Adipocyte (in vitro differentiated cells): ENCODE measurements at regions not wholly inside any gene's neighbourhood (a gene's known extent, or its start where the extent isn't known, plus 50 kb on each side); places are given as distances from the start of the nearest gene placed in this dataset.

Experiments used
- DNase-seq: peaks from one replicate; pipeline ENCODE4 v3.0.0-alpha.2; 2015; ENCODE audit warnings: low read depth
- H3K27me3 ChIP-seq: replicated peaks from 2 replicates; pipeline ENCODE4 v1.7.0; 2013; ENCODE audit warnings: mild to moderate bottlenecking, low read length, moderate library complexity; ENCODE audit not compliant: control insufficient read depth, insufficient read depth
- H3K36me3 ChIP-seq: 2 replicates; pipeline ENCODE4 v1.7.0; 2013; ENCODE audit warnings: low read length, mild to moderate bottlenecking, moderate library complexity; ENCODE audit not compliant: control insufficient read depth, insufficient read depth, severe bottlenecking
- H3K4me1 ChIP-seq: 2 replicates; pipeline ENCODE4 v1.7.0; 2013; ENCODE audit warnings: mild to moderate bottlenecking, low read length, moderate library complexity; ENCODE audit not compliant: control insufficient read depth, insufficient read depth
- H3K4me3 ChIP-seq: 2 replicates; pipeline ENCODE4 v1.7.0; 2013; ENCODE audit warnings: mild to moderate bottlenecking, low read length, moderate library complexity
- H3K9ac ChIP-seq: 2 replicates; pipeline ENCODE4 v1.7.0; 2013; ENCODE audit warnings: mild to moderate bottlenecking, low read length, moderate library complexity
- H3K9me3 ChIP-seq: 2 replicates; pipeline ENCODE4 v1.7.0; 2013; ENCODE audit warnings: mild to moderate bottlenecking, low read length, moderate library complexity; ENCODE audit not compliant: control insufficient read depth

DNA sequence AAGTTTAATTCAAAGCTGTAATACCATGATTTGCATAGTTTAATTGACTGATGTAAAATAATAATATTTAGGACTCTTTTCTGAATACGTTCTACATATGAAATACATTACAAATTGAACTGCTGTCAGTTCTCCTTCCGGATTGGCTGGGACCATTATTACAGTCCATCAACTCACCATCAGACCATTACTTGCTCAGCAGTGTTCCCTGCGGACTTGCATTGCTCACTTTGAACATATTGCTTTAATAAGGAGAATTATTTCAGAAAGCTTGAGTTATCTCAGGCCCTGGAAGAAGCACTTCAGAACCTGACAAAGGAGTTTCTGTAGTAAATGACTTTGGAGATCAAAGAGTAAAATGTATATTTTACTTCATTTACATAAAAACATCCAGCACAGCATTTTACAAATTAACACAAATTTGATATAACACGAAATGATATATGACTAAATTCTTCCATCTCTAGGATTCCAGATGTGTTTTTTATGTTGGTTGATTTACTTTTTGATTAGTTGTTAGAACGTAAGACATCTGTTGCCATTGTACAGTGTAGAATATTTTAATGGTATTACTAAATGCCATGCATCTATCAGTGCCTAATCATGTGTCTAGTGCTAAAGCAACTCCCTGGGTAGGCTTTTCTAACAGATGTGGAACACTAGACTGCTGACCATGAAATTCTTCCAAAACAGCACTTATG, 418.5 kb upstream of the SEMA3A start:
- H3K4me1 ChIP-seq, result peaks cover 23% of the 10 kb centered on the region
- H3K9me3 ChIP-seq, result no peaks in the 10 kb centered on the region
- DNase-seq, result no peak
- no peak overlapping the region for H3K4me3 ChIP-seq
- H3K9ac ChIP-seq, result no peak overlapping the region
- H3K36me3 ChIP-seq, result no peaks in the 10 kb centered on the region
- H3K27me3 ChIP-seq, result no peaks in the 10 kb centered on the region

DNA sequence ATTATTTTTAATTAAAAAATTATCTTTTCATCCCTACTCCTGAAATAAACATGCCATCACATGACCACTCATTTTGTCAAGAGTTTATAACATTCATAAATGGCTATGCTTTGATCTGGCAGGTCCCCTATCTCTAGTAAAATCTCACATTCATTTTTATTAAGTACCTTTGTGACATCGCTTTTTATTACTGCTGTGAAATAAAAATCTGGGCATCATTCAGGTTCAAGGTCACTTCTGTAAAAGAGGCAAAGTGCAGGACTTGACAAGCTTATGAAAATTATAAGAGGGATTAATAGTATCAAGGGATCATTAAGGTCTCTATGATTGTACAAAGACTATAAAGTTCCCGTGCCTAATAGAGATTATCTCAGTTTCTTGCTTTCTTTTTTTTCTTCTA, 416.8 kb upstream of the SEMA3A start:
- Histone ChIP-seq H3K9me3 (no peaks in the 10 kb centered on the region), H3K27me3 (no peaks in the 10 kb centered on the region), H3K36me3 (no peaks in the 10 kb centered on the region), H3K4me3 (no peak overlapping the region), H3K4me1 (peaks cover 23% of the 10 kb centered on the region), H3K9ac (no peak overlapping the region)
- no peak for DNase-seq

DNA sequence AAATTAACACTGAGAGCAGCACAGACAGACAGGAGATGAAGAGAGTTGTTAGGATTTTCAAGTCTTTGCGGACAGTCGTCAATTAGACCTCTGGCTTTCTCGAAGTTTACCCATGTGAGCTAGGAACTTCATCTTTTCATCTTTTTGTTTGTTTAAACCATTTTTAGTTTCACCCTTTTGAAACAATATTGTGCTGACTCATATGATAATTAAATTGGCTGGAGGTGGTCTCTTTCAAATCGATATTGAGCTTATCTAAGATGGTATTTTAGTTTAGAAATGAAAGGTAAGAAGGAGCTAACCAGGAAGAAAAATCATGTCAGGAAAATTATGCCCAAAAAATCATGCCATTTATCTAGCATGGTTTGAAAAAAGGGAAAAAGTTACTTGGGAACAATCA, 415.8 kb upstream of the SEMA3A start:
- Histone ChIP-seq H3K27me3 (no peaks in the 10 kb centered on the region), H3K9me3 (no peaks in the 10 kb centered on the region), H3K4me3 (no peak overlapping the region), H3K4me1 (peaks cover 23% of the 10 kb centered on the region), H3K36me3 (no peaks in the 10 kb centered on the region), H3K9ac (no peak overlapping the region)
- no peak for DNase-seq

DNA sequence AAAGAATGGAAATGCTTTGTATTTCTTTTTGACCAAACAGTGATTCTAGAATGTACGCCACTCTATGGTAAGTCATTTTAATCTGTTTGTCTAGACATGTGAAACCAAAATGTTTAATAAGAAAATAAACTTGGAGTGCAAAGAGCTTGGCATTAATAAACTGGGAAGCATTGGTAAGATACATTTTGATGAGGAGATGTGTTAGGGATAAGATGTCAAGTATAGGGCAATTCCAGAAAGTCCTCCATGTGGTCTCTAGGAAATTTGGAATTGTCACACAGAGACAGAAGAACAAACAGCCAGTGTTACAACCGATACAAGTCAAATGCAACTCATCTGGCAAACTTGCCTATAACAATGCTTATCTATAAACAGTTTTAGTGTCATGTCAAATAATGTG, 410.7 kb upstream of the SEMA3A start:
- H3K9me3 ChIP-seq, result no peaks in the 10 kb centered on the region
- no peak for DNase-seq
- H3K9ac ChIP-seq, result no peak overlapping the region
- H3K4me3 ChIP-seq, result no peak overlapping the region
- H3K27me3 ChIP-seq, result no peaks in the 10 kb centered on the region
- H3K4me1 ChIP-seq, result no peaks in the 10 kb centered on the region
- H3K36me3 ChIP-seq, result no peaks in the 10 kb centered on the region

DNA sequence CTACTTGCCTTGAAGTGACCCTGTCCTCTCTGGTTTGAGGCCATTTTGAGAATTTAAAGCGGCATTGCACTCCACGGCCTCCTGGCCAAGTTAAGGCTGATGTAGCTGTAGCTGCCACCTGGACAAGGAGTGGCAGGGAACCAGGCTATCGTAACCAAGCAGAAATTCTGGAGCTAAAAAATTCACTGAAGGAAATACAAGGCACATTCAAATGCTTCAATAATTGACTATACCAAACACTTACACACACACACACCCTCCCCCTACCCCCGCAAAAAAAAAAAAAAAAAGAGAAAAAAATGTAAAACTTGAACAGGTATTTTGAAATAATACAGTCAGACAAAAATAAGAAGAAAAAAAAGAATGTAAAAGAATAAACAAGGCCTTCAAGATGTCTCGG, 409.0 kb upstream of the SEMA3A start:
- no peak for DNase-seq
- no peak overlapping the region for H3K4me3 ChIP-seq

DNA sequence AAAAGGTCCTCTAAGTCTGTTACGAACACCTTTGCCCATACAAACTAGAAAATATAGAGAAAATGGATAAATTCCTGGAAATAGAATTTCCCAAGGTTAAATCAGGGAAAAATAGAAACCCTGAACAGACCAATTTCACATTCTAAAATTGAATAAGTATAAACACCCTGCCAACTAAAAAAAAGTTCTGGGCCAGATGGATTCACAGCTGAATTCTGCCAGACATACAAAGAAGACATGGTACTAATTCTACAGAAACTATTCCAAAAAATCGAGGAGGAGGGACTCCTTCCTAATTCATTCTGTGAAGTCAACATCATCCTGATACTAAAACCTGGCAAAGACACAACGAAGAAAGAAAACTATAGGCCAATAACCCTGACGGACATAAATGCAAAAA, 400.4 kb upstream of the SEMA3A start:
- H3K9me3 ChIP-seq, result no peaks in the 10 kb centered on the region
- H3K4me1 ChIP-seq, result no peaks in the 10 kb centered on the region
- no peaks in the 10 kb centered on the region for H3K36me3 ChIP-seq
- H3K27me3 ChIP-seq, result no peaks in the 10 kb centered on the region
- no peak overlapping the region for H3K9ac ChIP-seq
- H3K4me3 ChIP-seq, result no peak overlapping the region
- no peak for DNase-seq

More for the DNA sequence above, 409.0 kb upstream of the SEMA3A start:
- no peaks in the 10 kb centered on the region for H3K9me3 ChIP-seq
- no peaks in the 10 kb centered on the region for H3K27me3 ChIP-seq
- no peaks in the 10 kb centered on the region for H3K36me3 ChIP-seq
- no peak overlapping the region for H3K9ac ChIP-seq
- H3K4me1 ChIP-seq, result no peaks in the 10 kb centered on the region

DNA sequence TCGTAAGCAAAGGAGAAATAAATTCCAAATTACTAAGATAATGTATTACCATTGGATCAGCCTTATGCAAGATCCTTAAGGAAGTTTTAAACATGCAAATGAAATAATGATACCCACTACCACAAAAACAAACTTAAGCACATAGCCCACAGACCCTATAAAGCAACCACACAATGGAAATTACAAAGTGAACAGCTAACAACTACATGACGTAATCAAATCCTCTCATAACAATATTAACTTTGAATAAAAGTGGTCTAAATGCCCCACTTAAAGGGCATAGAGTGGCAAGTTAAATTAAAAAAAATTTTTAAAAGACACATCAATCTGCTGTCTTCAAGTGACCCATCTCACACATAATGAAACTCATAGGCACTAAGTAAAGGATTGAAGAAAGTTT, 397.3 kb upstream of the SEMA3A start:
- DNase-seq, result no peak
- no peaks in the 10 kb centered on the region for H3K9me3 ChIP-seq
- no peak overlapping the region for H3K9ac ChIP-seq
- H3K36me3 ChIP-seq, result no peaks in the 10 kb centered on the region
- H3K27me3 ChIP-seq, result no peaks in the 10 kb centered on the region
- no peaks in the 10 kb centered on the region for H3K4me1 ChIP-seq
- H3K4me3 ChIP-seq, result no peak overlapping the region

DNA sequence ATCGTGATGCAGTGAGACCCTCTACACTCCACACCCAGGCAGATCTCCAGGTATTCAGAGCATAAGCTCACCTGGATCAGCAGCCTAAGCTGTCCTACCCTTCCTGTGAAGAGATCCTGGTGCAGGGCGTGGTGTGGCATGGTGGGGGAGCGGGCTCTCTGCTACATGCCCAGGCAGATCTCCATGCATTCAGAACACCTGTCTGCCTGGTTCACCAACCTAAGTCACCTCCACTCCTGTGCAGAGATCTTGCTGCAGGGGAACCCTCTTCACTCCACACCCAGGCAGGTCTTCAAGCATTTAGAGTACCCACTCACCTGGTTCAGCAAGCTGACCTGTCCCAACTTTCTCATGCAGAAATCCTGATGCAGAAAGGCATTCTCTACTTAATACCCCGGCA, 394.4 kb upstream of the SEMA3A start:
- Histone ChIP-seq H3K4me3 (no peak overlapping the region), H3K9me3 (no peaks in the 10 kb centered on the region), H3K36me3 (no peaks in the 10 kb centered on the region), H3K9ac (no peak overlapping the region), H3K4me1 (no peaks in the 10 kb centered on the region), H3K27me3 (no peaks in the 10 kb centered on the region)
- no peak for DNase-seq

DNA sequence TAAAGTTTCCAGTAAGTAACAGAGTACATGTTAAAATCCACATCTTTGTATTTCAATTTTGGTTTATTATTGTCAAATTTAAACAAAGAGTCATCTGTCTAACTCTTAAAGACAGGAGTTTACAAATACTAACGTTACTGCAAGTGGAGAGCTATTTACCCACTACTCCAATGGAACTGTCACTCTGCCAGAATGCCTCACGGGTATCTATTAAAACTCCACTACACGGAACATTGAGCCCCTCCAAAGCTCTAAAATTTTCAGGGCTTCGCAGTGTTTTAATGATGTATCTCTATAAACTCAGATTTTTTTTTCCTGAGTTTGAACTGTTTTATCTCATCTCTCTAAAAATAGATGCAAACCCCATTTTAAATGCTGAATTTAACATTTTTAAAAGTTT, 388.7 kb upstream of the SEMA3A start:
- no peaks in the 10 kb centered on the region for H3K27me3 ChIP-seq
- H3K36me3 ChIP-seq, result no peaks in the 10 kb centered on the region
- DNase-seq, result no peak
- no peaks in the 10 kb centered on the region for H3K4me1 ChIP-seq
- no peak overlapping the region for H3K4me3 ChIP-seq
- no peak overlapping the region for H3K9ac ChIP-seq
- no peaks in the 10 kb centered on the region for H3K9me3 ChIP-seq

DNA sequence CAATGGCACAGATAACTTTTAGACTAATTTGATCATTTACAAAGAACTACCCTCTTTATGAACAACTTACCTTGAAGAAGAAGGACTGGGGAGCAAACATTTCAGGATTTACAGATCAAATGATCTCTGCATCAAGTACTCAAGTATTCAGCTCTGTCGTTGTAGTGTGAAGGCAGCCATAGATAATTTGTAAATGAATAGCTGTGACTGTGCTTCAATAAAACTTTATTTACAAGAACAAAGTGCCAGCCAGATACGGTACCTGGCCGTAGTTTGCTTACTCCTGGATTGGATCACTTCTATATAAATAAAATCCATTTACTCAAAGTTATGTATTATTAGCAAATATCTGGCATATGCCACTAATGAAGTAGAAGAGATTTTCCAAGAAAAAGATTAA, 388.2 kb upstream of the SEMA3A start:
- H3K9me3 ChIP-seq, result no peaks in the 10 kb centered on the region
- H3K4me3 ChIP-seq, result no peak overlapping the region
- no peaks in the 10 kb centered on the region for H3K4me1 ChIP-seq
- DNase-seq, result no peak
- H3K9ac ChIP-seq, result no peak overlapping the region
- H3K36me3 ChIP-seq, result no peaks in the 10 kb centered on the region
- no peaks in the 10 kb centered on the region for H3K27me3 ChIP-seq

DNA sequence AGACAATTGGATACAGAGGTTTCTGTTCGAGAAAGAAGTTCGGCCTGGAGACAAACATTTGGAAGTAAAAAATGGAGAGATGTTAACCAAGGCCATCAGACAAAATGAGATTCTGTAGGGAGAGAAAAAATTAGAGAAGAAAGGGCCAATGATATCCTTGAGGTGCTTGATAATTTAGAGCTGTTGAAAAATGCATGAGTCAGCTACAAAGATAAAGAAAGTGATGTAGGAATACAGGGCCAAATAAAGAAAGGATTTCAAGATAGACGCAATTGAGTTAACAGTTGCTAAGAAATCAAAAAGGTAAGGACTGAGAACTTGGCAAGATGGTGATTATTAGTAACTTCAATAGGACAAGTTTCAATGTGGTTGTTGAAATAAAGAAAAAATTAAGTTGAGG, 384.2 kb upstream of the SEMA3A start:
- no peak overlapping the region for H3K9ac ChIP-seq
- no peaks in the 10 kb centered on the region for H3K36me3 ChIP-seq
- H3K27me3 ChIP-seq, result no peaks in the 10 kb centered on the region
- no peaks in the 10 kb centered on the region for H3K9me3 ChIP-seq
- DNase-seq, result no peak
- H3K4me1 ChIP-seq, result no peaks in the 10 kb centered on the region
- H3K4me3 ChIP-seq, result no peak overlapping the region

DNA sequence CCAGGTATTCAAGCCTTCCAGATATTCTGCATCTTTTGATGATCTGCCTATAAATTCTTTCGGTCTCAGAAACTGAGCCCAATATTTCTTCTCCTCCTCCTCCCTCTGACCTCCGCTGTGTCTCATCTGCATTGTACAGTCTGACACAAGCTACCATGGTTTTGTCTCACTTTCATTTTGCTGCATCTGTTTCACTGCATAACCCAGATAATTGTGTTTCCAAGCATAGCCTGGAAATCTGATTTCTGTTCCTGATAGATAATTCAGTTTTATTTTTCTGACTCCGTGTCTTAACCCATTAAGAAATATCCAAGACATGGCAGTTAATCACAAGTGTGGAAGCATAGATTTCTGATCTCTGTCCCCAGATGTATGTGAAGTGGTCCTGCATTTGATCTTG, 374.2 kb upstream of the SEMA3A start:
- no peaks in the 10 kb centered on the region for H3K9me3 ChIP-seq
- no peak overlapping the region for H3K4me3 ChIP-seq
- H3K27me3 ChIP-seq, result no peaks in the 10 kb centered on the region
- no peak for DNase-seq
- H3K36me3 ChIP-seq, result no peaks in the 10 kb centered on the region
- H3K9ac ChIP-seq, result no peak overlapping the region
- no peaks in the 10 kb centered on the region for H3K4me1 ChIP-seq
